CD4-positive, alpha-beta T cell (primary cell): ENCODE measurements at regions not wholly inside any gene's neighbourhood (a gene's known extent, or its start where the extent isn't known, plus 50 kb on each side); places are given as distances from the start of the nearest gene placed in this dataset.

Experiments
- ATAC-seq: fragments of 200-7000 bp; cut with Tn5 transposase; one replicate; pipeline ENCODE4 v1.10.0; 2022; ENCODE audit warnings: mild to moderate bottlenecking; ENCODE audit not compliant: poor library complexity
- CTCF ChIA-PET: fragments of 350-600 bp; sonication (Branson Sonifier 250); formaldehyde crosslinking; loops from one replicate; lab custom pipeline; 2021; ENCODE audit warnings: antibody characterized with exemption, inconsistent platforms; lab: Charles Lee
- POLR2A ChIA-PET: fragments of 350-600 bp; sonication (Branson Sonifier 250); formaldehyde crosslinking; loops from one replicate; lab custom pipeline; 2021; ENCODE audit warnings: antibody characterized with exemption, inconsistent platforms; lab: Charles Lee
- DNase-seq, 14 experiments: peaks; one replicate each; pipeline ENCODE4 v3.0.0-alpha.2; 2013 to 2020; ENCODE audit warnings: mixed read lengths in 2 of 14
- H3K27ac ChIP-seq, 2 donors: one replicate each; pipeline versions ENCODE4 v1.5.1 to v1.7.0; 2013; ENCODE audit warnings: low read length in 2 of 2, low read depth in 1 of 2, mild to moderate bottlenecking in 1 of 2
- H3K27me3 ChIP-seq, 2 experiments: 1 replicate in 1 of 2; 2 replicates in 1 of 2; pipeline versions ENCODE4 v1.6.1 to v1.7.0; 2013; ENCODE audit warnings: low read length in 2 of 2, control low read depth in 1 of 2, mild to moderate bottlenecking in 1 of 2, moderate library complexity in 1 of 2; ENCODE audit not compliant: insufficient read depth in 2 of 2, control insufficient read depth in 1 of 2
- H3K36me3 ChIP-seq: one replicate; pipeline ENCODE4 v1.6.1; 2013; ENCODE audit warnings: low read length, control low read depth; ENCODE audit not compliant: insufficient read depth
- H3K4me1 ChIP-seq: one replicate; pipeline ENCODE4 v1.6.1; 2013; ENCODE audit warnings: low read length, control low read depth; ENCODE audit not compliant: insufficient read depth
- H3K4me3 ChIP-seq: one replicate; pipeline ENCODE4 v1.5.1; 2013; ENCODE audit warnings: mild to moderate bottlenecking, low read length, moderate library complexity
- H3K9me3 ChIP-seq, 2 experiments: 1 replicate in 1 of 2; 2 replicates in 1 of 2; pipeline versions ENCODE4 v1.6.1 to v1.7.0; 2013; ENCODE audit warnings: low read length in 2 of 2, mild to moderate bottlenecking in 2 of 2, control low read depth in 1 of 2, moderate library complexity in 1 of 2; ENCODE audit not compliant: control insufficient read depth in 1 of 2, insufficient read depth in 1 of 2
- H3K27ac Mint-ChIP-seq: one replicate; pipeline ENCODE4 v1.8.0; 2020; ENCODE audit warnings: mixed read lengths
- H3K27me3 Mint-ChIP-seq: one replicate; pipeline ENCODE4 v1.8.0; 2021; ENCODE audit warnings: mixed read lengths
- H3K36me3 Mint-ChIP-seq: one replicate; pipeline ENCODE4 v1.8.0; 2021; ENCODE audit warnings: low read depth, mixed read lengths
- H3K4me1 Mint-ChIP-seq: one replicate; pipeline ENCODE4 v1.8.0; 2021; ENCODE audit warnings: low read depth, mixed read lengths
- H3K4me3 Mint-ChIP-seq: one replicate; pipeline ENCODE4 v1.8.0; 2020; ENCODE audit warnings: mild to moderate bottlenecking, mixed read lengths
- H3K9me3 Mint-ChIP-seq: one replicate; pipeline ENCODE4 v1.8.0; 2020; ENCODE audit warnings: mixed read lengths
- intact Hi-C, 2 experiments: fragments of 100-400 bp; cut with DNase I in 1 of 2; cut with micrococcal nuclease in 1 of 2; formaldehyde crosslinking; loops; one replicate each; pipeline versions ENCODE4 v1.15.1 to v1.9.0; 2023 to 2025; cut with DNase I, micrococcal nuclease
- TF ChIP-seq, protein P1 (sequence below): fragments of 200-600 bp; IDR thresholded peaks from one replicate; pipeline ENCODE4 v1.8.0; 2022; ENCODE audit warnings: antibody characterized with exemption, mild to moderate bottlenecking

- Mint-ChIP-seq H3K4me1 (no peaks in the 10 kb centered on the region), H3K27me3 (peaks cover 4% of the 10 kb centered on the region), H3K4me3 (no peak overlapping the region), H3K9me3 (no peaks in the 10 kb centered on the region), H3K36me3 (no peaks in the 10 kb centered on the region), H3K27ac (no peak overlapping the region)
- CTCF ChIA-PET = no interaction called here
- TF ChIP-seq, protein P1, sequence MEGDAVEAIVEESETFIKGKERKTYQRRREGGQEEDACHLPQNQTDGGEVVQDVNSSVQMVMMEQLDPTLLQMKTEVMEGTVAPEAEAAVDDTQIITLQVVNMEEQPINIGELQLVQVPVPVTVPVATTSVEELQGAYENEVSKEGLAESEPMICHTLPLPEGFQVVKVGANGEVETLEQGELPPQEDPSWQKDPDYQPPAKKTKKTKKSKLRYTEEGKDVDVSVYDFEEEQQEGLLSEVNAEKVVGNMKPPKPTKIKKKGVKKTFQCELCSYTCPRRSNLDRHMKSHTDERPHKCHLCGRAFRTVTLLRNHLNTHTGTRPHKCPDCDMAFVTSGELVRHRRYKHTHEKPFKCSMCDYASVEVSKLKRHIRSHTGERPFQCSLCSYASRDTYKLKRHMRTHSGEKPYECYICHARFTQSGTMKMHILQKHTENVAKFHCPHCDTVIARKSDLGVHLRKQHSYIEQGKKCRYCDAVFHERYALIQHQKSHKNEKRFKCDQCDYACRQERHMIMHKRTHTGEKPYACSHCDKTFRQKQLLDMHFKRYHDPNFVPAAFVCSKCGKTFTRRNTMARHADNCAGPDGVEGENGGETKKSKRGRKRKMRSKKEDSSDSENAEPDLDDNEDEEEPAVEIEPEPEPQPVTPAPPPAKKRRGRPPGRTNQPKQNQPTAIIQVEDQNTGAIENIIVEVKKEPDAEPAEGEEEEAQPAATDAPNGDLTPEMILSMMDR = no peak
- H3K27ac ChIP-seq = no peak overlapping the region
- POLR2A ChIA-PET = interaction anchor here (0.7 kb wide), 1 partner anchor 33 kb away, joined by 3 read pairs; no protein-coding TSS in a partner anchor
- no peak for DNase-seq
- H3K9me3 ChIP-seq = no peaks in the 10 kb centered on the region
- H3K4me1 ChIP-seq = no peaks in the 10 kb centered on the region
- no peaks in the 10 kb centered on the region for H3K27me3 ChIP-seq
- no peaks in the 10 kb centered on the region for H3K36me3 ChIP-seq
- ATAC-seq = no peak
- H3K4me3 ChIP-seq = no peak overlapping the region
- intact Hi-C loops = no loop called here
Observed at GRCh38 chr3:14331251-14331650, 71.2 kb upstream of the SLC6A6 start.

DNA sequence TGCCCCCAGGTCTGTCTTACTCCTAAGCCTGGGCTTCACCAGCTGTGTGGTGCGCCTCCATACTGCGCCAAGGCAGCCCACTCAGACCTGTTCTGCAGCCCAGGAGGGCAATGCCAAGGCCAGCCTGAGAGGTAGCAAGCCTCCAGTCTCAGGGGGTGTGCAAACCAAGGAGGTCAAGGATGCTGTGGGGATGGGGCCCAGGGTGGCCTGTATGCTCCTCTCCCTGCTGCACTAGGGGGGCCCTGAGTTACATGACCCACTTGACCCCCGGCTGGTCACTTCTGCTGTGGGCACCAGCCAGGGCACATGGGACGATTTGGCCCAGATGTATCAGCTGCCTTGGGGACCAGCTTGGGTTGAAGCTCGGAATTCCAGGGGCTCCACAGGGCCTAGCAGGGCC, 70.0 kb upstream of the SLC6A6 start:
- H3K9me3 ChIP-seq = no peaks in the 10 kb centered on the region
- H3K36me3 ChIP-seq = no peaks in the 10 kb centered on the region
- no peak overlapping the region for H3K4me3 Mint-ChIP-seq
- TF ChIP-seq, protein P1 = no peak
- no peak overlapping the region for H3K4me3 ChIP-seq
- H3K9me3 Mint-ChIP-seq = no peaks in the 10 kb centered on the region
- H3K4me1 Mint-ChIP-seq = no peaks in the 10 kb centered on the region
- intact Hi-C loops = loop anchor here in 1 of 2 experiments (1.0 kb wide), 1 partner anchor 18 kb away; no protein-coding TSS in a partner anchor
- no peaks in the 10 kb centered on the region for H3K36me3 Mint-ChIP-seq
- CTCF ChIA-PET = no interaction called here
- no peak overlapping the region for H3K27ac ChIP-seq
- peaks cover 4% of the 10 kb centered on the region for H3K27me3 Mint-ChIP-seq
- ATAC-seq (no peak), DNase-seq (no peak)
- H3K27ac Mint-ChIP-seq = no peak overlapping the region
- POLR2A ChIA-PET = no interaction called here
- no peaks in the 10 kb centered on the region for H3K4me1 ChIP-seq
- no peaks in the 10 kb centered on the region for H3K27me3 ChIP-seq

DNA sequence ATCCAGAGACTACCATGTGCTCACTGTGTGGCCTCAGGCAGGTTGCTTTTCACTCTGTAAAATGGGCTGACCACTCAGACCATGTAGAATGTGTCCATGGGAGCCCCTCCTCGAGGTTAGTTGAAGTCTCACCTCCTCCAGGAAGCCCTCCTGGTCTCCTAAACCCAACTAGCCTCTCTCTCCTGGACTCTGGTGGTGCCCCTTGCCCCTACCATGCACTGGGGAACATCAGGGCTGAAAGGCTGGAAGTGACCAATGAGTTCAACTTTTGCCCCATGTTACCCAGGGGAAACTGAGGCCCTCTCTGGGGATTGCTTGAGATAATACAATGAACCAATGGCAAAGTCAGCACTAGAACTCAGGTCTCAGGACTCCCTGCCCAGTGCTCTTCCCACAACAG, 69.2 kb upstream of the SLC6A6 start:
- TF ChIP-seq, protein P1 = no peak
- no peak for ATAC-seq
- Mint-ChIP-seq H3K27me3 (peaks cover 3% of the 10 kb centered on the region), H3K4me3 (no peak overlapping the region), H3K4me1 (no peaks in the 10 kb centered on the region), H3K27ac (no peak overlapping the region), H3K36me3 (no peaks in the 10 kb centered on the region), H3K9me3 (no peaks in the 10 kb centered on the region)
- Histone ChIP-seq H3K4me3 (no peak overlapping the region), H3K36me3 (no peaks in the 10 kb centered on the region), H3K27ac (no peak overlapping the region), H3K27me3 (no peaks in the 10 kb centered on the region), H3K9me3 (no peaks in the 10 kb centered on the region), H3K4me1 (no peaks in the 10 kb centered on the region)
- intact Hi-C loops = no loop called here
- ChIA-PET POLR2A (no interaction called here), CTCF (no interaction called here)
- DNase-seq = no peak
